ENCODE measurements at regions not wholly inside any gene's neighbourhood (a gene's known extent, or its start where the extent isn't known, plus 50 kb on each side); places are given as distances from the start of the nearest gene placed in this dataset.

- H3K23ac ChIP-seq (ENCODE audit: low read length in 2 of 2): no peak overlapping the region
- H2AFZ ChIP-seq (ENCODE audit: low read depth, low read length): no peak overlapping the region
Measured at GRCh38 chr5:71954329-71954728, 152.9 kb upstream of the MAP1B start.

GRCh38 chr5:71955723-71956122 is 151.6 kb upstream of the MAP1B start:
- WGBS: 88% methylated on average over 9 of the region's 9 CpGs
- no peak overlapping the region for H3K4me2 ChIP-seq (ENCODE audit: low read length, poor library complexity, severe bottlenecking)
- H3K4ac ChIP-seq (ENCODE audit: low read depth in 1 of 2, low read length in 2 of 2): no peak overlapping the region
- DNase-seq: no peak
- H3K27ac ChIP-seq (ENCODE audit: low read length, poor library complexity, severe bottlenecking): no peak overlapping the region
- H3K4me3 ChIP-seq (ENCODE audit: insufficient read depth in 1 of 2, low read depth in 1 of 2, low read length in 2 of 2): no peak overlapping the region
- peaks cover 10 to 11% of the 10 kb centered on the region in 2 experiments for H3K27me3 ChIP-seq (ENCODE audit: control insufficient read depth in 1 of 2, insufficient read depth in 1 of 2, low read length in 2 of 2)
- H3K79me1 ChIP-seq (replicated peaks; ENCODE audit: low read length, poor library complexity, severe bottlenecking): no peaks in the 10 kb centered on the region
- no peak overlapping the region for H4K91ac ChIP-seq (ENCODE audit: low read length)
- no peaks in the 10 kb centered on the region for H3K4me1 ChIP-seq (ENCODE audit: control insufficient read depth, insufficient read depth, low read depth, low read length)
- no peak overlapping the region for H4K8ac ChIP-seq (ENCODE audit: low read length)
- H3K18ac ChIP-seq (ENCODE audit: low read depth in 1 of 2, low read length in 2 of 2): no peak overlapping the region
- no peak overlapping the region for H2AFZ ChIP-seq (ENCODE audit: low read depth, low read length)
- H2BK12ac ChIP-seq (ENCODE audit: low read length in 2 of 2): no peak overlapping the region
- H3K23ac ChIP-seq (ENCODE audit: low read length in 2 of 2): no peak overlapping the region
- no peaks in the 10 kb centered on the region for H3K36me3 ChIP-seq (ENCODE audit: control insufficient read depth in 1 of 2, insufficient read depth in 2 of 2, low read depth in 1 of 2, low read length in 2 of 2)
- H3K9ac ChIP-seq (ENCODE audit: low read length): no peak overlapping the region
- H2BK120ac ChIP-seq (ENCODE audit: low read depth, low read length): no peak overlapping the region
- no peak overlapping the region for H2AK5ac ChIP-seq (ENCODE audit: low read length, severe bottlenecking)
- no peak overlapping the region for H3K14ac ChIP-seq (ENCODE audit: low read length in 2 of 2)
- H2BK5ac ChIP-seq (ENCODE audit: low read depth, low read length, poor library complexity, severe bottlenecking): no peak overlapping the region
- H3K9me3 ChIP-seq (ENCODE audit: control insufficient read depth, low read length): no peaks in the 10 kb centered on the region
- H2BK15ac ChIP-seq (ENCODE audit: low read depth, poor library complexity, severe bottlenecking): no peak overlapping the region

More at GRCh38 chr5:71954329-71954728, 152.9 kb upstream of the MAP1B start:
- no peak overlapping the region for H3K4me3 ChIP-seq (ENCODE audit: insufficient read depth in 1 of 2, low read depth in 1 of 2, low read length in 2 of 2)
- H3K14ac ChIP-seq (ENCODE audit: low read length in 2 of 2): no peak overlapping the region
- H2BK120ac ChIP-seq (ENCODE audit: low read depth, low read length): no peak overlapping the region
- no peaks in the 10 kb centered on the region for H3K36me3 ChIP-seq (ENCODE audit: control insufficient read depth in 1 of 2, insufficient read depth in 2 of 2, low read depth in 1 of 2, low read length in 2 of 2)
- no peaks in the 10 kb centered on the region for H3K79me1 ChIP-seq (replicated peaks; ENCODE audit: low read length, poor library complexity, severe bottlenecking)
- H3K4me1 ChIP-seq (ENCODE audit: control insufficient read depth, insufficient read depth, low read depth, low read length): no peaks in the 10 kb centered on the region
- H3K4ac ChIP-seq (ENCODE audit: low read depth in 1 of 2, low read length in 2 of 2): no peak overlapping the region
- no peak overlapping the region for H3K9ac ChIP-seq (ENCODE audit: low read length)
- 53% methylated on average over 4 of the region's 4 CpGs for WGBS
- H3K9me3 ChIP-seq (ENCODE audit: control insufficient read depth, low read length): peaks cover 1% of the 10 kb centered on the region
- H3K18ac ChIP-seq (ENCODE audit: low read depth in 1 of 2, low read length in 2 of 2): no peak overlapping the region
- no peak overlapping the region for H2BK5ac ChIP-seq (ENCODE audit: low read depth, low read length, poor library complexity, severe bottlenecking)
- no peak overlapping the region for H2AK5ac ChIP-seq (ENCODE audit: low read length, severe bottlenecking)
- no peak overlapping the region for H4K91ac ChIP-seq (ENCODE audit: low read length)
- H2BK15ac ChIP-seq (ENCODE audit: low read depth, poor library complexity, severe bottlenecking): no peak overlapping the region
- H3K27ac ChIP-seq (ENCODE audit: low read length, poor library complexity, severe bottlenecking): no peak overlapping the region
- H4K8ac ChIP-seq (ENCODE audit: low read length): no peak overlapping the region
- no peak for DNase-seq
- H3K4me2 ChIP-seq (ENCODE audit: low read length, poor library complexity, severe bottlenecking): no peak overlapping the region
- no peak overlapping the region for H2BK12ac ChIP-seq (ENCODE audit: low read length in 2 of 2)
- H3K27me3 ChIP-seq (ENCODE audit: control insufficient read depth in 1 of 2, insufficient read depth in 1 of 2, low read length in 2 of 2): peaks cover 10 to 11% of the 10 kb centered on the region in 2 experiments

GRCh38 chr5:71957292-71957898 is 149.9 kb upstream of the MAP1B start:
- Histone ChIP-seq H3K4me3 (ENCODE audit: insufficient read depth in 1 of 2, low read depth in 1 of 2, low read length in 2 of 2) (no peak overlapping the region), H3K36me3 (ENCODE audit: control insufficient read depth in 1 of 2, insufficient read depth in 2 of 2, low read depth in 1 of 2, low read length in 2 of 2) (no peaks in the 10 kb centered on the region), H3K27me3 (ENCODE audit: control insufficient read depth in 1 of 2, insufficient read depth in 1 of 2, low read length in 2 of 2) (peaks cover 10 to 11% of the 10 kb centered on the region in 2 experiments), H3K14ac (ENCODE audit: low read length in 2 of 2) (no peak overlapping the region), H2BK15ac (ENCODE audit: low read depth, poor library complexity, severe bottlenecking) (no peak overlapping the region), H3K4me2 (ENCODE audit: low read length, poor library complexity, severe bottlenecking) (no peak overlapping the region), H3K4me1 (ENCODE audit: control insufficient read depth, insufficient read depth, low read depth, low read length) (no peaks in the 10 kb centered on the region), H2BK5ac (ENCODE audit: low read depth, low read length, poor library complexity, severe bottlenecking) (no peak overlapping the region), H4K91ac (ENCODE audit: low read length) (no peak overlapping the region), H3K18ac (ENCODE audit: low read depth in 1 of 2, low read length in 2 of 2) (no peak overlapping the region), H2AK5ac (ENCODE audit: low read length, severe bottlenecking) (no peak overlapping the region), H2BK120ac (ENCODE audit: low read depth, low read length) (no peak overlapping the region), H4K8ac (ENCODE audit: low read length) (no peak overlapping the region), H3K27ac (ENCODE audit: low read length, poor library complexity, severe bottlenecking) (no peak overlapping the region), H3K9me3 (ENCODE audit: control insufficient read depth, low read length) (no peaks in the 10 kb centered on the region), H3K4ac (ENCODE audit: low read depth in 1 of 2, low read length in 2 of 2) (no peak overlapping the region), H3K23ac (ENCODE audit: low read length in 2 of 2) (no peak overlapping the region), H2BK12ac (ENCODE audit: low read length in 2 of 2) (no peak overlapping the region), H3K9ac (ENCODE audit: low read length) (no peak overlapping the region), H2AFZ (ENCODE audit: low read depth, low read length) (no peak overlapping the region), H3K79me1 (replicated peaks; ENCODE audit: low read length, poor library complexity, severe bottlenecking) (no peaks in the 10 kb centered on the region)
- no peak for DNase-seq
- 77% methylated on average over 2 of the region's 5 CpGs for WGBS

DNA sequence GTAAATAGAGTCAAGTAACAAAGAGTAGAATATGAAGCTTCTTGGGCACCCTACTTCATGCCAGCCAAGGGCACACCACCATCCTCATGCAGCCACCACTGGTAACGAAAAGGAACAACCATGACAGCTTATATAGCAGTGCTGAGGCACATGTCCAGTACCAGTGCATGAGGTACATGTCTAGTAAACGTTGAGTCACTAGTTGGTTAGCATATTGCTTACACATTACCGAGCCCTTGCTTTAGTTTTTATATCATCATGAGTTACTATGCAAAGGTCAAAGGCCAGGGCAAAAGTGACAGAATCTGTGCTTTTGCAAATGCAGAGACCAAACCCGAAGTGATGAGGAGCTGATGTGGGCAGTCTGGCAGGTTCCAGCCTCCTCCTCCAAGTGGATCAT is 147.1 kb upstream of the MAP1B start:
- Histone ChIP-seq H3K14ac (ENCODE audit: low read length in 2 of 2) (no peak overlapping the region), H3K18ac (ENCODE audit: low read depth in 1 of 2, low read length in 2 of 2) (no peak overlapping the region), H4K91ac (ENCODE audit: low read length) (no peak overlapping the region), H2AK5ac (ENCODE audit: low read length, severe bottlenecking) (no peak overlapping the region), H2BK5ac (ENCODE audit: low read depth, low read length, poor library complexity, severe bottlenecking) (no peak overlapping the region), H2BK15ac (ENCODE audit: low read depth, poor library complexity, severe bottlenecking) (no peak overlapping the region), H3K27me3 (ENCODE audit: control insufficient read depth in 1 of 2, insufficient read depth in 1 of 2, low read length in 2 of 2) (peaks cover 0 to 4% of the 10 kb centered on the region in 2 experiments), H3K27ac (ENCODE audit: low read length, poor library complexity, severe bottlenecking) (no peak overlapping the region), H3K79me1 (replicated peaks; ENCODE audit: low read length, poor library complexity, severe bottlenecking) (no peaks in the 10 kb centered on the region), H2AFZ (ENCODE audit: low read depth, low read length) (no peak overlapping the region), H2BK12ac (ENCODE audit: low read length in 2 of 2) (no peak overlapping the region), H2BK120ac (ENCODE audit: low read depth, low read length) (no peak overlapping the region), H4K8ac (ENCODE audit: low read length) (no peak overlapping the region), H3K23ac (ENCODE audit: low read length in 2 of 2) (no peak overlapping the region), H3K36me3 (ENCODE audit: control insufficient read depth in 1 of 2, insufficient read depth in 2 of 2, low read depth in 1 of 2, low read length in 2 of 2) (no peaks in the 10 kb centered on the region), H3K4me3 (ENCODE audit: insufficient read depth in 1 of 2, low read depth in 1 of 2, low read length in 2 of 2) (no peak overlapping the region), H3K4me2 (ENCODE audit: low read length, poor library complexity, severe bottlenecking) (no peak overlapping the region), H3K9ac (ENCODE audit: low read length) (no peak overlapping the region), H3K4ac (ENCODE audit: low read depth in 1 of 2, low read length in 2 of 2) (no peak overlapping the region), H3K4me1 (ENCODE audit: control insufficient read depth, insufficient read depth, low read depth, low read length) (no peaks in the 10 kb centered on the region), H3K9me3 (ENCODE audit: control insufficient read depth, low read length) (no peaks in the 10 kb centered on the region)
- WGBS: 66% methylated on average over 4 of the region's 4 CpGs
- DNase-seq: no peak

Data from mesenchymal stem cell (in vitro differentiated cells and primary cell).